ENCODE measurements at regions not wholly inside any gene's neighbourhood (a gene's known extent, or its start where the extent isn't known, plus 50 kb on each side); places are given as distances from the start of the nearest gene placed in this dataset.

- DNase-seq (ENCODE audit: low read depth in 1 of 2, low spot score in 2 of 2) (no peak), FAIRE-seq (no peak)
- Histone ChIP-seq H2BK120ac (replicated peaks; ENCODE audit: low read depth, low read length) (no peak overlapping the region), H4K20me1 (replicated peaks in 1 of 2; ENCODE audit: control insufficient read depth in 1 of 2, insufficient read depth in 2 of 2, low read length in 2 of 2) (no peaks in the 10 kb centered on the region), H2BK12ac (ENCODE audit: low read depth, low read length) (no peak overlapping the region), H3K18ac (ENCODE audit: extremely low read depth, low read length) (no peak overlapping the region), H3K23ac (ENCODE audit: insufficient read length) (no peak overlapping the region), H3K79me2 (ENCODE audit: control insufficient read depth in 1 of 2, insufficient read depth in 2 of 2, low read length in 2 of 2) (no peaks in the 10 kb centered on the region), H3K56ac (replicated peaks; ENCODE audit: insufficient read length, low read depth, low read length) (no peak overlapping the region), H3K79me1 (ENCODE audit: low read depth, low read length) (no peaks in the 10 kb centered on the region), H3K27ac (ENCODE audit: low read depth, low read length) (no peak overlapping the region), H4K91ac (replicated peaks; ENCODE audit: insufficient read length, low read length) (no peak overlapping the region), H2BK15ac (ENCODE audit: low read length) (no peak overlapping the region), H3K4me1 (replicated peaks in 1 of 4; ENCODE audit: control insufficient read depth in 3 of 4, insufficient read depth in 4 of 4, low read length in 3 of 4) (peaks cover 0 to 6% (median 1%) of the 10 kb centered on the region in 4 experiments; a peak in 2 of 7 replicates), H2BK20ac (ENCODE audit: low read length) (no peak overlapping the region), H4K8ac (ENCODE audit: extremely low read depth, insufficient read depth, low read length) (no peak overlapping the region), H2AK5ac (ENCODE audit: low read depth, low read length) (no peak overlapping the region), H3K9ac (replicated peaks in 1 of 4; ENCODE audit: extremely low read depth in 1 of 4, low read depth in 3 of 4, low read length in 3 of 4) (no peak overlapping the region), H2AFZ (ENCODE audit: low read length) (peak overlapping the region; percentile 38; the same call in 1 of the 2 replicates), H3K9me3 (ENCODE audit: insufficient read depth in 2 of 2, low read depth in 1 of 2, low read length in 1 of 2) (no peaks in the 10 kb centered on the region), H3K36me3 (ENCODE audit: control insufficient read depth in 2 of 4, insufficient read depth in 4 of 4, low read length in 3 of 4) (no peaks in the 10 kb centered on the region), H3K4ac (replicated peaks; ENCODE audit: insufficient read length, low read depth, low read length) (no peak overlapping the region), H3K14ac (ENCODE audit: insufficient read length) (no peak overlapping the region), H3K27me3 (replicated peaks in 1 of 4; ENCODE audit: control insufficient read depth in 3 of 4, extremely low read depth in 1 of 4, insufficient read depth in 3 of 4, low read length in 3 of 4) (no peaks in the 10 kb centered on the region), H2BK5ac (ENCODE audit: low read depth, low read length) (no peak overlapping the region), H3K4me3 (ENCODE audit: extremely low read depth in 1 of 4, insufficient read depth in 2 of 4, low read depth in 3 of 4, low read length in 4 of 4) (no peak overlapping the region), H4K5ac (ENCODE audit: insufficient read length, low read depth, low read length) (no peak overlapping the region), H3K4me2 (ENCODE audit: insufficient read depth in 1 of 2, low read depth in 2 of 2, low read length in 2 of 2) (no peak overlapping the region), H3K23me2 (ENCODE audit: low read depth, low read length) (no peaks in the 10 kb centered on the region)
- ChIA-PET CTCF (ENCODE audit: partially characterized antibody) (interaction anchor here (0.7 to 1.7 kb wide), 5 partner anchors 9 to 318 kb away, joined by 3 read pairs; no protein-coding TSS in a partner anchor), POLR2A (ENCODE audit: partially characterized antibody) (no interaction called here)
- TF ChIP-seq SAP30 (IDR thresholded peaks at IDR 0.05; ENCODE audit: insufficient read depth, insufficient replicate concordance, low read length): no peak
- no peak for TF ChIP-seq USF2 (IDR thresholded peaks at IDR 0.05; ENCODE audit: low read length)
- no peak for TF ChIP-seq BACH1 (IDR thresholded peaks at IDR 0.05; ENCODE audit: low read length)
- TF ChIP-seq POU5F1 (IDR thresholded peaks at IDR 0.05; ENCODE audit: low read depth, low read length): no peak
- TF ChIP-seq EP300 (IDR thresholded peaks at IDR 0.05; ENCODE audit: borderline replicate concordance in 1 of 2, low read depth in 2 of 2, low read length in 2 of 2): no peak
- TF ChIP-seq NANOG (IDR thresholded peaks at IDR 0.05; ENCODE audit: insufficient read depth, low read depth, low read length, poor library complexity, severe bottlenecking): no peak
- TF ChIP-seq MAFK (IDR thresholded peaks at IDR 0.05; ENCODE audit: low read depth, low read length): no peak
- no peak for TF ChIP-seq EGR1 (IDR thresholded peaks at IDR 0.05; ENCODE audit: borderline replicate concordance, low read depth, low read length)
- WGBS, 2 experiments (ENCODE audit: extremely low coverage in 1 of 2, insufficient coverage in 1 of 2, insufficient read length in 1 of 2, insufficient replicate concordance in 2 of 2, low coverage in 1 of 2, low lambda C conversion rate in 2 of 2, missing lambda C conversion rate in 1 of 2): 92% methylated on average over 3 of the region's 3 CpGs; no CpG with 5 or more reads in 1 of the 2 experiments
These were observed 353.9 kb downstream of the TFEC start for GRCh38 chr7:115676707-115677106.
